GM21447 (cell line): ENCODE measurements at regions not wholly inside any gene's neighbourhood (a gene's known extent, or its start where the extent isn't known, plus 50 kb on each side); places are given as distances from the start of the nearest gene placed in this dataset.

ENCODE experiments used
- ATAC-seq: cut with Tn5 transposase; IDR thresholded peaks from one replicate; pipeline ENCODE4 v1.9.1; 2021; ENCODE audit not compliant: unreplicated experiment

DNA sequence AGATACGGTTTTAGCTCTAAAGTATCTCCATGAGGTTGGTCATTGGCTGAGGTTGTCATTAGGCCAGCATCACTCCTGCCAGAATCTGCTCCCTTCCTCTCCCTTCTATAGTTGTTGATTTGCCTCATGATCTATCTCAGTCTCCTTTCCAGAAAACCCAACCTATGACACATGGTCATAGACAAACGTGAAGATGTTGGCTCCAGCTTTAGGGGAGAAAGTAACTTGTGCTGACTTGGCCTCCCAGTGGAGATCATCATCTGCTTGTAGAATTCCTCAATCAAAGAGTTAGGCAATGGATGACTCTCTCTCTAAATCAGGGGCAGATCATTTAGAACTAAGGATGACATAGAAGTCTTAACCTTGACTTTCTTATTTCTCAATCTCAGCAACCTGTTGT lies 894.4 kb downstream of the TTLL7 start:
- no peak for ATAC-seq

DNA sequence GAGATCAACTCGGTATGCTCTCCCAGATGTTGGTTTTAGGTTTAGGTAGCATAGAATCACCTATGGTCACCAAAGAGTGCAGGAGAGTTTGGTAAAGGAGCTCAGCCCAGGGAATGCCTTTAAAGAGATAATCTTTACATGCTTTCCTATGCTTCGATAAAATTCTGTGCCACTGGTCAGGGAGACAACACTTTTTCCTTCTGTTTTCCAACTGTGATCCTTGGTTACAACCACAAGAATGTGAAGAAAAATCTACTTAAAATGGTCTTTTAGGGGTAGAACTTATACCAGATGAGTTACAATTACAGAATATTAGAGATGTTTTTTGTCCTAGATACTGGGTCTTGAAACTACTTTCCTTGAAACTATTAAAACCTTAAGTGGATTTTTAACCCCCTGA lies 895.6 kb downstream of the TTLL7 start:
- no peak for ATAC-seq

DNA sequence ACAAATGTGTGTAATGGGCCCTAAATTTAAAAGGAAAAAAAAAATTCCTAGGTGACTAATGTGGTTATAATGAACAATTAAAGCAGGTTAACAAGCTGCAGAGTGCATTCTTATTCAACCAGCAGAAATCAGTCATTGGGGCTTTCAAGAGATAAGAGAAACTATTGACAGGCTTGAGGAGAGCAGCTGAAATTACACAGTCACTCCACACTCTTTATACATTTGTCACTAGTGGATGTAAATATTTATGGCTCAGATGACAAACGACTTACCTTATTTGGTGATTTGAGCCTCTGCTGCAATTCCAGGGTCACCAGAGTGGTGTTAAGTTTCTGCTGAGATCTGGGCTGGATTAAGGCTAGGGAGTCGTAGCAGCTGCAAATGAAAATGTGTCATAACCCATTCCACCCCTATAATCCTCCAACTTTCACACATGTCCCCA lies 896.3 kb downstream of the TTLL7 start:
- no peak for ATAC-seq

DNA sequence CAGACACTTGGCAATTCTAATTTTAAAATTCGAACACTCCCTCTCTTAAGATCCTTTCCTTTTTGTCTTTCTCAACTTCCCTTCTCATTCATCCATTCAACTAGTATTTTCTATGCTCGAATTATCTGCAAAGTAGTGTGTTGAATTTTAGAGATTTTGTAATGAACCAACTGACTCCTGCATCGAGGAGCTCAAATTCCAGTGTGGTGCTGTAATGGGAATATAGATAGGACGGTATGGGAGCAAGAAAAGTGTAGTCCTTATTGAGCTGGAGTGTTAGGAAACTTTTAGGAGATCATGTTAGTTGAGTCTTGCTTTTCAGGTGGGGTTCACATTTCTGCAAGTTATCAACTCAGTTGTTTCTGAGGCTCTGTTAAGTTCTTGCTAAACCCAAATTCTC lies 897.5 kb downstream of the TTLL7 start:
- no peak for ATAC-seq

DNA sequence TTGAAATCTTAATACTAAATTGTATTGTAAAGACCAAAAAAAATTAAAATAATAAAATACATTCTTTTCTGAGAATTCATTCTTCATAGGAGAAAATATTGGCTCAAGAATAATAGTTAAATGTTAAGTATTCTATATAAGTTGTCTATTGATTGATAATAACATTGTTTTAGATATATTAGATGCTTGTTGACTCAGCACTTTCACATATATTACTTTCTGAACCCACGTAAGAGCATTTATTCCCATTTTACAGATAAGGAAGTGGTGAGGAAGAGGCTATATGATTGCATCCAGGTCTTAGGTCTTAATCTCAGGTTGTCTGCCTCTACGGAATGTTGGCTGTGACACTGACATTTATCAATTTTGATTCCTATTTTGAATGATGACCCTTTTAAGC lies 898.8 kb downstream of the TTLL7 start:
- ATAC-seq: no peak

DNA sequence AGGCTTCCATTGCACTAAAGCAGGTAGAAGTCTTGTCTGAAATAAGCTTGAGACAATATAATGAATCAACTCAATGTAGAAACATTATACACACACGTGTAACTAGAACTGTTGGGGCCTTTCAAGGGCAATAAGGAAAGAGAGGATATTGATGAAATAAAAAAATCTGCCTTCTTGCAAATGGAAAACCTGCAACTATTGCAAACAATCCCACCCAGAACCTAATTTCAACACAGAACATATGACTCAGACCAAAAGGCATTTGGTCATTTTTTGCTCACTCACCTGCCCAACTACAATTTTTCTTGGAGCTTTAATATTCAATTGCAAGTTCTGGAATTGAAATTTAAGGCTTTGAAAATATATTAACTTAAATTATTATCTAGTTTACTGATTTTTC lies 900.1 kb downstream of the TTLL7 start:
- no peak for ATAC-seq

DNA sequence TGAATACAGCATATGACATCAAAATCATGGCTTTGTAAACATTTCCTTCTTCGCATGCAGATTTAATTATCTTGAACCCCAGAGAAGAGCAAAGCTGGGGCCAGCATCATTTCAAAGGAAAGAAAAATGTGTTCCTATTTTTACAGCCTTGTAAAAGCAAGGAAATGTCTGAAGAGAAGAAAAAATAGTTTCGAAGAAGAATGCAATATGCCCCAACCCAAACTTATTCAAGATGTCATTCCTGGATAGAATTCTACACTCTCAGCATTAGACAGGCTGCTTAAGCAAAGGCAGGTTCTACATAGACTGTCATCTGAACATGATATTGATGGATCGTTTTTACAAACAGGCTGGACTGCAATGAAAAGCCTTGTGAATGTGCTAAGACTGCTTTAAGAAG lies 900.8 kb downstream of the TTLL7 start:
- ATAC-seq: no peak

DNA sequence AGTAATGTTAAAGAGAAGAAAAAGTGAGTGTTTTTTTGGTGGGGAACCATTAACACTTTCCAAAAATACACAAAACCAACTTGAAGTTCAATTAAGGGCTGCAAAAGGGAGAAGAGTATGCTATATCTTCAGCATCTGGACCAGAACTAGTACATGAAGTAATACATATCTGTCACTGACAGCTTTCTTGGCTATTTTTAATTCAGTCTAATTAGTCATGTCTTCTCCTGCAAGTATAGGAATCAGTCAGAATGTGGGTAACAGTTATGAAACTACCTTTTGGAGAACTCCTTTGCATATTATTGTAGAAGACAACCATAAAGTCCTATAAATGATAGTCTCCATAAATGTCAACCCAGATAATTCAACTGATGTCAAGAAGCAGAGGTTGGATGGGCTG lies 901.2 kb downstream of the TTLL7 start:
- no peak for ATAC-seq

DNA sequence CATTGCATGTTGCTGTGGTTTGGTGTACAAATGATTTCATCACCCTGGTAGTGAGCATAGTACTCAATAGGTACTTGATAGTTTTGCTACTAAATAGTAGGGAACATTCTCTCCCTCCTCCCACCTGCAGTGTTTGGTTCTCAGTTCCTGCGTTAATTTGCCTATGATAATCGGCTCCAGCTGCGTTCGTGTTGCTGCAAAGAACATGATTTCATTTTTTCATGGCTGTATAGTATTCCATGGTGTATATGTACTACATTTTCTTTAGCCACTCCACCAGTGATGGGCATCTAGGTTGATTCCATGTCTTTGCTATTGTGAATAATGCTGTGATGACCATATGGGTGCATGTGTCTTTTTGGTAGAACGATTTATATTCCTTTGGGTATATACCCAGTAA lies 903.4 kb downstream of the TTLL7 start:
- ATAC-seq: no peak

DNA sequence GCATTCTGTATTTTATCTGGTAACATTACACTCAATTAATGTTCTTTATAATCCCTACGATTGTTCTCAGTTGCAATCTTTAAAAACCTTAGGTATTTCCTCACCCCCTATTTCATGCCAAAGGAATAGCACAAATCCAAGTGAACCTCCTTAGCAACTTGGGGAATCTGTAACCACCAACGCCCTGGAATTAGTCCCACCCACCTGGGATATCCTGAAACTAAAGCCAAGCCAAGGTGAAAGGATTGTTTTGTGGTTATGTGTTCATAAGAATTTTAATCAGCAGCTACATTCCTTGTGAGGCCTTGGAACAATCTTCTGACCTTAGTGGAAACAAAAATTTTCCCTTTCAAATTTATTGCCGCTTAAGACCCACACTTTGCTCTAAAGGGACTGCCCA lies 908.7 kb downstream of the TTLL7 start:
- ATAC-seq: no peak

DNA sequence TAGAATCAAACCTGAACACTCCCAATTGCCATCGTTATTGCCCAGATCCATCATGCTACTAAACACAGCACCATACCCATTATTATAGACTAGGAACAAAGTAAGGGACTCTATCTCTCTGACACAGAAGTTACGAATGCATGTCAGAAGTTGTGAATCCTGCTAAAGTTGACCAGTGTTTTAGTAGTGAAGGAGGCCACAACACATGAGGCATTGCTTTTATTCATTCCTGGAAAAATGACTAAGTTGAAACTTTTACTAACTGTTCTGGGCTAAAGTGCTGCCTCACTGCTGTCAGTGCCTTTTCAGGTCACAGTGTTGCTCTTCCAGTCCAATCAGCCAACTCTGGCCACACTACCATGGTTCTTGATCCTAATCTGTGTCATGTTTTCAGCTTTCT lies 911.1 kb downstream of the TTLL7 start:
- ATAC-seq: no peak

DNA sequence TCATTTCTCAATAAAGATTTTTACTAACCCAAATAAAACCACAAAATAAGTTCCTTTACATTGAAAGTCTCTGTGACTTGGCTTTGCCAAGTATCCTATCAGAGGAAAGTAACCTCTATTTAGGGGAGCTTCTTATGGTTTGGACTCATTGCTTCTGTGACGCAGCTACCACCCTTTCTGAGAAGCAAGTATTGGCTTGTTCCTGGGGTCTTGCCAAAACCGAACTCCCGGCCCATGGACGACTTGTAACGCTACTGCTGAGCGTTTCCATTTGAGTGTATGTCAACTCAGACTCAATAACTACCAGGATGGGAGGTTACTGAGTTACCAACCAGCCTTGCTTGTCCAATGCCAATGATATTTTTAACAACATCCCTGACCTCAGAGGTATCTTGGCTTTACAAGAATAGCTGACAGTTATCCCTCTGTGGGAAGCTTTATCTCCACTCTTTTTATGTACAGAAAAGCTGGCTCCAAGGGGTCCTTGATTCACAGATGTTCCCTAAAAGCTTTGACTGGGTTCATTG lies 911.9 kb downstream of the TTLL7 start:
- no peak for ATAC-seq

DNA sequence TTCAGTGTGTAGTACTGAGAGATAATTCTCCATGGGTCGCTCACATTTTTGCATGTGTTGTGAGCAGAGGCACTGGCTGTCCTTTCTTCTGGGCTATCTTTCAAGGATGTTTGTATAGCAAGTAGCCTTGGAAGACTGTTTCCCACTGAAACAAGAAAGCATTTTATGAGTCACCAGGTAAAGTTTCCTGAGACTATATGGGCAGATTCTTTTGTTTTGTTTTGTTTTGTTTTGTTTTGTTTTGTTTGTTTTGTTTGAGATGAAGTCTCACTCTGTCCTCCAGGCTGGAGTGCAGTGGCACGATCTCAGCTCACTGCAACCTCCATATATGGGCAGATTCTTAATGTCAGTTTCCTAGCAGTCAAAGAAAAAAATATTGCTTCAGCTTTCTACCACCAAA lies 912.6 kb downstream of the TTLL7 start:
- no peak for ATAC-seq

DNA sequence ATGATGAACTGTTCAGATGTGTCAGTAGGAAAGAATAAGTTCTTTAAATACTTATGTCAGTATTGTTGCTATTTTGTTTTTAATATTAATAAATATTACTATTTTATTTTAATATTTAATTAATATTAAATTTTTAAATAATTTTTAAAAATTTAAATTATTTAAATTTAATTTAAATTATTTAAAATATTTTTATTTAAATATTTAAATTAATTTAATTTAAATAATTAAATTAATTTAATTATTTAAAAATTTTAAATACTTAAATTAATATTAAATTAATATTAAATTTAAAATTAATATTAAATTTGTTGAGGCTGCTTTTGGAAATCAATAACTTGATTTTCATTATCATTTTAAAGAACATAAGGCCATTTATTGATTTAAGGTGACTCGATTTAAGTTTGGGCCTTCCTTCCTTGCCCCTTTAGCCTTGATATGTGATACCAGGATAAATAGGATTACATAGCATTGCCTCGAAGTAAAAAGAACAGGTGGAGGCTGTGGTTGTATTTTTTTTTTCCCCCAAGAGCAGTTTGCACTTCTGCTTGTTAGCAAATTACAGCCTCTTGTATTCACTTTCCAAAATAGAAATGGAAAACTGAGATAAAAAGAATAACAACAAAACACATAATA lies 915.2 kb downstream of the TTLL7 start:
- no peak for ATAC-seq

DNA sequence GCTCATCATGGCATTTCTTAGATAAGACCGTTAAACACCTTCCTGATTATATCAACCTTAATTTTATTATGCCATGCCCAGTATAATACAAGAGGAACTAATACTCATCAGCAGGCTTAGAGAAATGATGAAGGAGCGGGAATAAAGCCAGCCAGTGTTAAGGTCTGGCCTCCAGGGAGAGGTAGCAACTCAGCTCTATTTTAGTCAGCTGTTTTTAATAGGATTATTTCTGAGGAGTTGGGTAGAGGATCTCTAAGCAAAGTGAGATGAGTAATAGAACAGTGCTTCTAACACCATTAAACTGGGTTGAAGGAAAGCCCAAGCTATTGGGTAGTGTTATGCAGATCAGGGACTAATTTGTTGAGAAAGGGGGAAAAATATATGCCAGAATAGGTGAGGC lies 921.5 kb downstream of the TTLL7 start:
- ATAC-seq: no peak

DNA sequence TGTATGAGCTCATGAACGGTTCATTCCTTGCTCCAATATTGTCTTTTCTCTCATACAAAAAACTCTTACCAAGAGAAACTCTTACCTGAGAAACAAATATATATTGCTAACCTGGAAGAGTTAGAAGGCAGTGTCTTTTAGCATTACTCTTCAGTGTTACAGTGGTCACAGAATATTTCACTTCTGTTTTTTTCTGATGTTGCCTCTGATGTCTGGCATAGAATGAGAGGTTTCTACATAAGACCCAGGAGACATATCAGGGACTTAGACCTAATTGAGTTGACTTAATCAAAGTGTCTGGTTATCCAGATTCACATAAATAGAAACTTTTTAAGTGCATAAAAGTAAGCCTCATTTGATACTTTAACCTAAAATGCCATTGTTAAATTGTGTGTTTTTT lies 923.8 kb downstream of the TTLL7 start:
- no peak for ATAC-seq

DNA sequence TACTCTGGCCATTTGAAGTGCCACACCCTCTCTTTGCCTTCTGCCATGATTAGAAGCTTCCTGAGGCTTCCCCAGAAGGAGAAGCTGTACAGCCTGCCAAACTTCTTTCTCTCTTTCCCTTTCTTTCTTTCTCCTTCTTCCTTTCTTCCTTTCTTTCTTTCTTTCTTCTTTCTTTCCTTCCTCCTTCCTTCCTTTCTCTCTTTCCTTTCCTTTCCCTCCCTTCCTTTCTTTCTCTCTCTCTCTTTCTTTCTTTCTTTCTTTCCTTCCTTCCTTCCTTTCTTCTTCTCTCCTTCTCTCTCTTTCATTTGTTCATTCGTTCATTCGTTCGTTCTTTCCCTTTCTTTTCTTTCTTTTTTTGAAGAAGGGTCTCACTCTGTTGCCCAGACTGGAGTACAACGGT lies 931.0 kb downstream of the TTLL7 start:
- ATAC-seq: no peak

DNA sequence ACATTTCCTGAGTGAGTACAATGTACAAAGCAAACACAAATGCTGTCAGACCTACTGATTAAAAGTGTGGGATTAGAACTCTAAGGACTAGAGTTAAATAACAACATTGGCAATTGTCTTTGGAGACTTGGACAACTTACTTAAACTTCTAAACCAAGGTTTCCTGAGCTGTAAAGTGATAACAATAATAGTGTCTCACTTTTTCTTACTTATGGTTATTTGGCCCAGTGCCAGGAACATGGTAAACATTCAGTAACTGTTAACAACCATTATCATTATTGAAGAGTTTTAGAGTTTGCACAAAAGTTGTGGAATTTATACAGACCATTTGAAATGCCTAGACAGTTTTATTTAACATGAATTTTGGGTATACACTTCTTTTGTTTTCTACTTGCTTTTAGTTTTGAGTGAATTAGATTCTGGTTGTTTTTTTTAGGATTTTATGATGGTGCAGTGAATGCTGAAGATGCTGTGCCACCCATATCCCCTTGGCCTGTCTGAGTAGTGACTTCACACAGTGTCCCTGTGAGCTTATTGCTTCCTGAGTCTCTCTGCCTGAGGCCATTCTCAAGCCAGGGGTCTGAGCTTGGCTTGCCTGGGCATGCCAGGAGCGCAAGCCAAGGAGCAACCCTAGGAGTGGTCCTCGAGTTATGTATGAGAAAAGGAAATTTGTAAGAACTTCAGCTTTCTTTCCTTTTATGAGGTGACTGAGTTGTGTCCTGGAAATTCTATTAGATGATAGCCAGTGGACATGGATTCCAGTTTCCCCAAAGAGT lies 932.8 kb downstream of the TTLL7 start:
- ATAC-seq: no peak

DNA sequence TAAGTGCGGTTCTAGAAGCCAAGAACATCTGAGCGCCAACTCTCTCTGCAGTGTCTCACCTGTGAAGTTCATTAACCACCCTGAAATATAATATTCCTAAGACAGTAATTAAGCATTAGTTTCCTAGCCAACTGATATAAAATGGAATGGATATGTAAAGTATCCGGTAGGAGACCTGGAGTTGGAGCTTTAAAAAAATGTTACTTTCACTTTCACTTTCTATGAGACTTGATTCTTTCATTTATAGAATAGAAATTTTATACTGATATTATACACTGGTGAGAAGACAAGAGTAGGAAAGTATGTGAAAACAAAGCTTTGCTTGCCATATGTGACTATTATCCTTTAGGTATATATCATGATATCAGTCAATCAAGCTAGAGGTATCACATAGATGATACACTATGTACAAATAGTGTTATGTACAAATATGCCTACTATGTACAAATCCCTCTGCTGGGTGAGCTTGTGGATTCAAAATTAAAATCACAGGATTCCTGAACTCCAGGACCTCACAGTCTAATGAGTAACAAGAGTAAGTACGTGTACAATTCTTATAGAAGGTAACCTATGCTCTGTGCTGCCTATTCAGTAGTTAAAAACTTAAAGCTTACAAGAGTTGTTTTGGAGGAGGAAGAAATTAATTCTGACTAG lies 934.2 kb downstream of the TTLL7 start:
- no peak for ATAC-seq

DNA sequence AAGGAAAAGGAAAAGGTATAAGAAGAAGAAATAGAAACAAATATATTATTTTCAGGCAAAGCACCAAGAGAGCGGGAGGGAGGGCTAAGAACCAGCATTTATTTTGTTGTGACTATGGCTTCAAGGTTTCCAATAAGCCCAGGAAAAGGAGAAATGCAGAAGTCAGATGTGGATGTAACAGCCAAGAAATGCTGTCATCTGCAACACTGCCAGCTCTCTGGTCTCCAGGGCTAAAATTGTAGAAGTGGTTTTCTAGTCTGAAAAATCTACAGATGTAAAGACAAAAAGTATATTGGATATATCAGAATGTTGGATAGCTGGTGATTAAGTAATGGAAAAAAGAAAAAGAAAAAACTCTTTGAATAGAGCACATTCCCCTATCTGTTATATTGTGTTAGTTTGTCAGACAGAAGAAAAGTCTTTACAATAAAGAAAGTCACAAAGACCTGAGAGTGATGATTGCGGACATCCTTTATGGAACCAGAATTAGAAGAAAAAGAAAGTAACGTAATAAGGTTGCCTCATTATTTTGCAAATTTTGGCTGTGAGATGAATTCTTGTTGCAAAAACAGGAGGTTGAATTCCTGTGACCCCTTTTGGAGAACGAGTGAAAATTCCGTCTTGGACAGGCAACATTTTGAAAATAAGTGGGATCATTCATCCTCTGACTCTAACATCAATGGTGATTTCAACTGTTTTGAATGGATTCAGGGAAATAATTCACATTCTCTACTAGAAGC lies 938.1 kb downstream of the TTLL7 start:
- no peak for ATAC-seq

DNA sequence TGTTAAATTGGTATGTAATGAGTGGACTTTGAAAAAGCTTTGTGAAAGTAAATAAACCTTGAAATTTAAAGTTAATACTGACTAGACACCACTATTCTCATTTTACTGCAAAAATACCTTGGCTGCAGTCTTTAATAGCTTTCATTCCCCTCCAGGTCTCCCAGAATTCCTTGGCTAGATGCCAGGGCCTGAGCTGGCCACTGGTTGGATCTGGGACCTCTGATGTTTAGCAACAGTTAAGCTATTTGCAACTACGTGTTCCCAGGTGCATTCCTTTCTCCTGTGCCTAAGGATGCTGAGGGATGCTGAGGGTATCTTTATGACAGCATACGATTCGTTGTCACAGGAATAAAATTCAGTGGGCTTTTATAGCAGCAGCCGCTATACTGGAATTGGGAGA lies 938.7 kb downstream of the TTLL7 start:
- ATAC-seq: no peak
